Neuron (in vitro differentiated cells): ENCODE measurements at regions not wholly inside any gene's neighbourhood (a gene's known extent, or its start where the extent isn't known, plus 50 kb on each side); places are given as distances from the start of the nearest gene placed in this dataset.

ENCODE experiments used
- H2AFZ ChIP-seq: one replicate; pipeline ENCODE4 v1.6.1; 2013; ENCODE audit warnings: low read depth, mild to moderate bottlenecking, inconsistent platforms, low read length, moderate library complexity
- H3K27me3 ChIP-seq: one replicate; pipeline ENCODE4 v1.6.1; 2013; ENCODE audit warnings: low read length; ENCODE audit not compliant: insufficient read depth
- H3K36me3 ChIP-seq: one replicate; pipeline ENCODE4 v1.6.1; 2013; ENCODE audit warnings: low read length; ENCODE audit not compliant: insufficient read depth
- H3K4me1 ChIP-seq: one replicate; pipeline ENCODE4 v1.6.1; 2013; ENCODE audit warnings: low read length; ENCODE audit not compliant: insufficient read depth
- H3K4me3 ChIP-seq: 2 replicates; pipeline ENCODE4 v1.5.1; 2013; ENCODE audit warnings: mild to moderate bottlenecking, low read length, moderate library complexity
- H3K9me3 ChIP-seq: one replicate; pipeline ENCODE4 v1.6.1; 2013; ENCODE audit warnings: low read length

GRCh38 chr6:146865756-146866379 lies 267.1 kb downstream of the ADGB start:
- Histone ChIP-seq H3K4me3 (no peak overlapping the region), H3K27me3 (no peaks in the 10 kb centered on the region), H3K9me3 (no peaks in the 10 kb centered on the region), H3K4me1 (no peaks in the 10 kb centered on the region), H2AFZ (no peak overlapping the region), H3K36me3 (no peaks in the 10 kb centered on the region)

GRCh38 chr6:146866731-146867414 lies 268.1 kb downstream of the ADGB start:
- no peak overlapping the region for H3K4me3 ChIP-seq
- H3K9me3 ChIP-seq: no peaks in the 10 kb centered on the region
- no peaks in the 10 kb centered on the region for H3K27me3 ChIP-seq
- no peak overlapping the region for H2AFZ ChIP-seq
- H3K36me3 ChIP-seq: no peaks in the 10 kb centered on the region
- H3K4me1 ChIP-seq: no peaks in the 10 kb centered on the region

- Histone ChIP-seq H3K9me3 (no peaks in the 10 kb centered on the region), H3K27me3 (no peaks in the 10 kb centered on the region), H2AFZ (no peak overlapping the region), H3K4me1 (no peaks in the 10 kb centered on the region), H3K4me3 (no peak overlapping the region), H3K36me3 (no peaks in the 10 kb centered on the region)
These were observed 270.0 kb downstream of the ADGB start for GRCh38 chr6:146868671-146869209.

GRCh38 chr6:146870760-146871159 lies 272.0 kb downstream of the ADGB start:
- no peak overlapping the region for H3K4me3 ChIP-seq
- H3K36me3 ChIP-seq: no peaks in the 10 kb centered on the region
- no peaks in the 10 kb centered on the region for H3K4me1 ChIP-seq
- H2AFZ ChIP-seq: no peak overlapping the region
- H3K27me3 ChIP-seq: no peaks in the 10 kb centered on the region
- H3K9me3 ChIP-seq: no peaks in the 10 kb centered on the region

- Histone ChIP-seq H2AFZ (no peak overlapping the region), H3K36me3 (no peaks in the 10 kb centered on the region), H3K4me1 (peaks cover 5% of the 10 kb centered on the region), H3K9me3 (no peaks in the 10 kb centered on the region), H3K4me3 (no peak overlapping the region), H3K27me3 (no peaks in the 10 kb centered on the region)
These were observed 273.0 kb downstream of the ADGB start for GRCh38 chr6:146871611-146872425.

GRCh38 chr6:146872426-146872785 lies 273.6 kb downstream of the ADGB start:
- Histone ChIP-seq H3K27me3 (no peaks in the 10 kb centered on the region), H3K4me1 (peaks cover 5% of the 10 kb centered on the region), H2AFZ (no peak overlapping the region), H3K36me3 (no peaks in the 10 kb centered on the region), H3K4me3 (no peak overlapping the region), H3K9me3 (no peaks in the 10 kb centered on the region)

GRCh38 chr6:146874278-146875018 lies 275.7 kb downstream of the ADGB start:
- no peak overlapping the region for H3K4me3 ChIP-seq
- H3K36me3 ChIP-seq: no peaks in the 10 kb centered on the region
- H3K27me3 ChIP-seq: no peaks in the 10 kb centered on the region
- no peak overlapping the region for H2AFZ ChIP-seq
- peaks cover 5% of the 10 kb centered on the region for H3K4me1 ChIP-seq
- H3K9me3 ChIP-seq: no peaks in the 10 kb centered on the region

- H3K36me3 ChIP-seq: no peaks in the 10 kb centered on the region
- H3K4me3 ChIP-seq: no peak overlapping the region
- H3K9me3 ChIP-seq: no peaks in the 10 kb centered on the region
- no peaks in the 10 kb centered on the region for H3K27me3 ChIP-seq
- H3K4me1 ChIP-seq: peaks cover 5% of the 10 kb centered on the region
- H2AFZ ChIP-seq: peak overlapping the region; percentile 2
These were observed 277.1 kb downstream of the ADGB start for GRCh38 chr6:146875927-146876270.

GRCh38 chr6:146876271-146877151 lies 277.7 kb downstream of the ADGB start:
- Histone ChIP-seq H3K4me3 (no peak overlapping the region), H3K36me3 (no peaks in the 10 kb centered on the region), H3K4me1 (peaks cover 5% of the 10 kb centered on the region), H3K9me3 (no peaks in the 10 kb centered on the region), H3K27me3 (no peaks in the 10 kb centered on the region), H2AFZ (peak overlapping the region; percentile 2)

- Histone ChIP-seq H3K4me3 (no peak overlapping the region), H3K9me3 (no peaks in the 10 kb centered on the region), H2AFZ (no peak overlapping the region), H3K27me3 (no peaks in the 10 kb centered on the region), H3K36me3 (no peaks in the 10 kb centered on the region), H3K4me1 (peaks cover 5% of the 10 kb centered on the region)
These were observed 279.6 kb downstream of the ADGB start for GRCh38 chr6:146878168-146878951.

- no peak overlapping the region for H3K4me3 ChIP-seq
- H3K27me3 ChIP-seq: no peaks in the 10 kb centered on the region
- H3K36me3 ChIP-seq: no peaks in the 10 kb centered on the region
- no peak overlapping the region for H2AFZ ChIP-seq
- no peaks in the 10 kb centered on the region for H3K9me3 ChIP-seq
- peaks cover 5% of the 10 kb centered on the region for H3K4me1 ChIP-seq
These were observed 280.2 kb downstream of the ADGB start for GRCh38 chr6:146878952-146879340.
